Esophagus squamous epithelium (tissue), 4 donors: ENCODE measurements at regions not wholly inside any gene's neighbourhood (a gene's known extent, or its start where the extent isn't known, plus 50 kb on each side); places are given as distances from the start of the nearest gene placed in this dataset.

Experiments
- POLR2A ChIP-seq, 4 donors: fragments of 450-650 bp; IDR thresholded peaks; one replicate each; pipeline ENCODE4 v1.6.1; 2017; ENCODE audit warnings: antibody characterized with exemption in 4 of 4, mild to moderate bottlenecking in 4 of 4, moderate library complexity in 3 of 4
- TF ChIP-seq, protein P1 (sequence below), 6 experiments: fragments of 450-650 bp in 4 of 6; fragments of 200-600 bp in 2 of 6; sonication (generic) in 2 of 6; IDR thresholded peaks; one replicate each; pipeline ENCODE4 v1.5.1; 2016 to 2019; ENCODE audit warnings: antibody characterized with exemption in 6 of 6, mild to moderate bottlenecking in 4 of 6, moderate library complexity in 4 of 6

DNA sequence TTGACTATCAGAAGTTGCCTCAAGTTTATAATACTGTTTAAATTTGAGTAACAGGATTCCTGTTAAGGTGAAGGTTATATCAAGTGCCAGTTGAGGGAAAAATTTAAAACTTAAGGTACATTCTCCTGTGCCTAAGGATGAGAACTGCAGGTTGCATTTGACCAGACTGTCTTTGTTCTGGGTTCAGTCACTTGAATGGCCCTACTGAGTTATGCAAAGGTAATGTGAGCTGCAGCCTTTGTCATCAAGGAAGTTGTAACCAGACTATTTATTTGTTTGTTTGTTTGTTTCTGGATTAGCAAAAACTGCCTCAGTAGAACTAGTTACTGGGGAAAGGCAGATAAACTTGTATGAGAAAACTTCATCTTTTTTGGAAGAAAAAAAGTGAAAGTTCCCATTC, 131.9 kb downstream of the ATOH1 start:
- TF ChIP-seq, protein P1, sequence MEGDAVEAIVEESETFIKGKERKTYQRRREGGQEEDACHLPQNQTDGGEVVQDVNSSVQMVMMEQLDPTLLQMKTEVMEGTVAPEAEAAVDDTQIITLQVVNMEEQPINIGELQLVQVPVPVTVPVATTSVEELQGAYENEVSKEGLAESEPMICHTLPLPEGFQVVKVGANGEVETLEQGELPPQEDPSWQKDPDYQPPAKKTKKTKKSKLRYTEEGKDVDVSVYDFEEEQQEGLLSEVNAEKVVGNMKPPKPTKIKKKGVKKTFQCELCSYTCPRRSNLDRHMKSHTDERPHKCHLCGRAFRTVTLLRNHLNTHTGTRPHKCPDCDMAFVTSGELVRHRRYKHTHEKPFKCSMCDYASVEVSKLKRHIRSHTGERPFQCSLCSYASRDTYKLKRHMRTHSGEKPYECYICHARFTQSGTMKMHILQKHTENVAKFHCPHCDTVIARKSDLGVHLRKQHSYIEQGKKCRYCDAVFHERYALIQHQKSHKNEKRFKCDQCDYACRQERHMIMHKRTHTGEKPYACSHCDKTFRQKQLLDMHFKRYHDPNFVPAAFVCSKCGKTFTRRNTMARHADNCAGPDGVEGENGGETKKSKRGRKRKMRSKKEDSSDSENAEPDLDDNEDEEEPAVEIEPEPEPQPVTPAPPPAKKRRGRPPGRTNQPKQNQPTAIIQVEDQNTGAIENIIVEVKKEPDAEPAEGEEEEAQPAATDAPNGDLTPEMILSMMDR (IDR thresholded peaks at IDR 0.05) = no peak
- no peak for TF ChIP-seq POLR2A (IDR thresholded peaks at IDR 0.05)
